ENCODE measurements at regions not wholly inside any gene's neighbourhood (a gene's known extent, or its start where the extent isn't known, plus 50 kb on each side); places are given as distances from the start of the nearest gene placed in this dataset.

DNA sequence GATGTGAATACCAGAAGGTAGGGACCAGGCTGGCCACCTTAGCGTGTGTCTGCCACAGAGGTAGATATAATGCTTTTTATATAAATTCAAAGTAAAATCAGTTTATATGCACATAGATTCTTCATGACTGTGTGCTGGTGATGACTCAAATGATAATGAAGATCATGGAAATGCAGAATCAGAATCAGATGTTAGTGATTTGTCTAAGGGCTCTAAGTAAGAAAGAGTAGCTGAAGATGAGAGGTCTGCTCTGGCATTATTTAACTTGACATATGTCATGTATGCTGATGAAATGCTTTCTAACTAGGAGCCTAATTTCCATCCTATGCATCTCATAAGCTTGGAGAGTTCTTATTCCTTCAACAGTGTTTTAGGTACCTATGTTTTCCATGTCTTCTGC is 50.3 kb upstream of the DPH6 start:
- TF ChIP-seq, protein P1, sequence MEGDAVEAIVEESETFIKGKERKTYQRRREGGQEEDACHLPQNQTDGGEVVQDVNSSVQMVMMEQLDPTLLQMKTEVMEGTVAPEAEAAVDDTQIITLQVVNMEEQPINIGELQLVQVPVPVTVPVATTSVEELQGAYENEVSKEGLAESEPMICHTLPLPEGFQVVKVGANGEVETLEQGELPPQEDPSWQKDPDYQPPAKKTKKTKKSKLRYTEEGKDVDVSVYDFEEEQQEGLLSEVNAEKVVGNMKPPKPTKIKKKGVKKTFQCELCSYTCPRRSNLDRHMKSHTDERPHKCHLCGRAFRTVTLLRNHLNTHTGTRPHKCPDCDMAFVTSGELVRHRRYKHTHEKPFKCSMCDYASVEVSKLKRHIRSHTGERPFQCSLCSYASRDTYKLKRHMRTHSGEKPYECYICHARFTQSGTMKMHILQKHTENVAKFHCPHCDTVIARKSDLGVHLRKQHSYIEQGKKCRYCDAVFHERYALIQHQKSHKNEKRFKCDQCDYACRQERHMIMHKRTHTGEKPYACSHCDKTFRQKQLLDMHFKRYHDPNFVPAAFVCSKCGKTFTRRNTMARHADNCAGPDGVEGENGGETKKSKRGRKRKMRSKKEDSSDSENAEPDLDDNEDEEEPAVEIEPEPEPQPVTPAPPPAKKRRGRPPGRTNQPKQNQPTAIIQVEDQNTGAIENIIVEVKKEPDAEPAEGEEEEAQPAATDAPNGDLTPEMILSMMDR (IDR thresholded peaks at IDR 0.05) = no peak
- no peak for TF ChIP-seq ZFX (IDR thresholded peaks at IDR 0.05; ENCODE audit: borderline replicate concordance)
- H3K27ac ChIP-seq = no peak overlapping the region

DNA sequence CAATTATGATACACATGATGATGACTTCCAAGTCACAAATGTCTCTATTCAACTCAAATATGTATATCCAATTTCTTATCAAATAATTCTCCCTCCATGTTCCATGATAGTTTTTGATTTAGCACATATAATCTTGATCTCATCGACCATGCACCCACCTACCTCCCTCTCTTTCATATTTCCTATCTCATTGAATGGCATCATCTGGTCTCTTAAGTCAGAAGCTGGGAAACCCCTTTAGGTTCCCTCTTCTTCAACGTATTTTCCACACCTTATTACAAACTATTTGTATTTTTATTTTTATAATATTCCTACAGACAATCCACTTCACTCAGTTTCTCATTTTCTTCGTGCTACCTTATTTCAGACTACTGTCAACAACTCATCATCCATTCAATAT is 56.9 kb upstream of the DPH6 start:
- TF ChIP-seq ZFX (IDR thresholded peaks at IDR 0.05; ENCODE audit: borderline replicate concordance) = no peak
- TF ChIP-seq, protein P1 (IDR thresholded peaks at IDR 0.05) = no peak
- no peak overlapping the region for H3K27ac ChIP-seq

DNA sequence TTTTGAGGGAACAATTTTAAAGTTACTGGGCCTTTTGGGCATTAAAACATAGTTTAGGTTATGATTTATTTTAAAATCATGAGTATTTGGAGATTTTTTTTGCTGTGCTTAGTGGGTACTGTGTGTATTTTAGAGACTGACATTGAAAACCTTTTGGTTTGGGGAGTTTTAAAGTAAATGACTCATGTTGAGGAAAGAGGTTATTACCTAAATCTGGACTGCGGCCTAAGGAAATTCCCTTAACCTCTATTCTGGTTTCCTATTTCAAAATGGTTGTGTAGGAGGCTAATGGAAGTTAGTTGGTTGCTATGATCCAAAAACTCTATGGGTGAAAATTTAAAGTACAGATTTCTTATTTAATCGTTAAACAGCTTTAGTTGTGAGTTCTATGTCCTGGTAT is 57.3 kb upstream of the DPH6 start:
- no peak overlapping the region for H3K27ac ChIP-seq
- TF ChIP-seq, protein P1 (IDR thresholded peaks at IDR 0.05) = no peak
- no peak for TF ChIP-seq ZFX (IDR thresholded peaks at IDR 0.05; ENCODE audit: borderline replicate concordance)

DNA sequence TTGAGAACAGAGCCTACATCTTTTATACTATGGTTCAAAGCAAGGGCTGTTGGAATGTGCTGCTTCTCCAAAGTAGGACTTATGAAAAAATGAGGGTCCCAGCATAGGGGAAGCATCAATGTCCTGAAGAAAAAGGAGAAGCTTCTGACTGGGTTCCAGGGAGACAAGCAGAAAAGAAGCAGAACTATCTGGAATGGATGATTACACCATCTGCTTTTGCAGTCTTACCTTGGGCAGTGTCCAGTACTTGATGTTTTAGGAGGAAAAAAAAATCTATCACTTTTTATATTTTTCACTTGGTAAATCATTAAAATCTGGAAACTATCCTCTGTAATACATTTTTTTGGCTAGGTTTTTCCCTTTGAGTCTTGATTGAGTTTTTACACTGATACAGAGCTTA is 57.9 kb upstream of the DPH6 start:
- TF ChIP-seq ZFX (IDR thresholded peaks at IDR 0.05; ENCODE audit: borderline replicate concordance) = no peak
- TF ChIP-seq, protein P1 (IDR thresholded peaks at IDR 0.05) = no peak
- H3K27ac ChIP-seq = no peak overlapping the region

GRCh38 chr15:35605764-35606449 is 59.9 kb upstream of the DPH6 start:
- no peak overlapping the region for H3K27ac ChIP-seq
- TF ChIP-seq ZFX (IDR thresholded peaks at IDR 0.05; ENCODE audit: borderline replicate concordance) = no peak
- TF ChIP-seq, protein P1 (IDR thresholded peaks at IDR 0.05) = no peak

GRCh38 chr15:35606450-35606779 is 60.5 kb upstream of the DPH6 start:
- H3K27ac ChIP-seq = no peak overlapping the region
- TF ChIP-seq ZFX (IDR thresholded peaks at IDR 0.05; ENCODE audit: borderline replicate concordance) = no peak
- TF ChIP-seq, protein P1 (IDR thresholded peaks at IDR 0.05) = no peak

DNA sequence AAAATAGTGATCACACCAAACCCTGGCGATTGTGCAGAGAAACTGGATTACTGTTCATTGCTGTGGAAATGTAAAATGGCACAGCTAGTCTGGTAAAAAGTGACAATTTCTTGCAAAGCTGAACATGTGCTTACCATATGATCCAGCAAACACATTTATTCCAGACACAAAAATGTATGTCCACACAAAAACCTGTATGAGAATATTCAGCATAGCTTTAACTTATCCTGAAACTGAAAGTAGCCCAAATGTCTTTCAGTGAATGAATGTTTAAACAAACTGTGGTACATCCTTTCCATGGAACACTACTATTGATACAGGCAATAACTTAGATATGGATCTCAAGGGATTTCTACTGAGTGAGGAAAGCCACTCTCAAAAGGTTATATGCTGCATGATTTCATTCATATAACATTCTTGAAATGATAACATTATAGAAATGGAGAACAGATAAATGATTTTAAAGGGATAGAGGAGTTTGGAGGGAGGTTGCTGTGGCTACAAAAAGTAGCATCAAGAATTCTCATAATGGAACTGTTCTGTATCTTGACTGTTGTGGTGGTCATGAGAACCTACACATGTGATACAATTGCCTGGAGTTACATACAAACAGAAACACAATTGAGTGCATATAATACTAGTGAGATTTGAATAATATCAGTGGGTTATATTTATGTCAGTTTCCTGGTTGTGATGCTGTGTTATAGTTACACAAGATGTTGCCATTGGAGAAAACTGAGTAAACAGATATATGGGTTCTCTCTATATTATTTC is 70.7 kb upstream of the DPH6 start:
- TF ChIP-seq, protein P1 (IDR thresholded peaks at IDR 0.05) = no peak
- TF ChIP-seq ZFX (IDR thresholded peaks at IDR 0.05; ENCODE audit: borderline replicate concordance) = no peak
- H3K27ac ChIP-seq = no peak overlapping the region

All from 22Rv1 (cell line).